ENCODE measurements at regions not wholly inside any gene's neighbourhood (a gene's known extent, or its start where the extent isn't known, plus 50 kb on each side); places are given as distances from the start of the nearest gene placed in this dataset.

- TF ChIP-seq CTCF (IDR thresholded peaks at IDR 0.05; ENCODE audit: low read depth, low read length), result no peak
- no peak for TF ChIP-seq EZH2phosphoT487 (IDR thresholded peaks at IDR 0.05; ENCODE audit: low read depth)
Measured at GRCh38 chr7:35909870-35910357, 109.1 kb downstream of the SEPTIN7 start.
